ENCODE measurements at regions not wholly inside any gene's neighbourhood (a gene's known extent, or its start where the extent isn't known, plus 50 kb on each side); places are given as distances from the start of the nearest gene placed in this dataset.
"Not testable (repeated sequence)": the region's sequence is repeated elsewhere in the genome, so short reads cannot be mapped to it uniquely, and the experiment has no call there.

DNA sequence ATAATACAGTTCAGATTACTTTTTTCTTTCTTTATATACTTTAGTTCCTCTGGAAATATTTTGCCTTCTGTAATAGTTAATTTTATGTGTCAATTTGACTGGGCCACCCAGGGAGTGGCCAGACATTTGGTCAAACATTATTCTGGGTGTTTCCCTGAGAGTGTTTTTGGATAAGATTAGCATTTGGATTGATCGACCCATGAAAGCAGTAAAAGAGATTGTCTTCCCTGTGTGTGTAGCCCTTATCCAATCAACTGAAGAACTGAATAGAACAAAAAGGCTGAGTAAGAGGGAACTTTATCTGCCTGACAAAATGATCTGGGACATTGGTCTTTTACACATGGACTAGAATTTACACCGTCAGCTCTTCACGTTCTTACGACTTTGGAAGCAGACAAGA is 1190.1 kb upstream of the FAM98A start:
- H3K4me1 ChIP-seq: no peaks in the 10 kb centered on the region
- no peak for DNase-seq
- ATAC-seq: peak; percentile 80
- H3K4me3 ChIP-seq: no peak overlapping the region
- peak overlapping the region in 3 of 4 donors; percentile 46 to 56 (median 48) for H3K27ac ChIP-seq
- no peaks in the 10 kb centered on the region for H3K9me3 ChIP-seq
- no peak for TF ChIP-seq POLR2A (IDR thresholded peaks at IDR 0.05)
- TF ChIP-seq, protein P1, sequence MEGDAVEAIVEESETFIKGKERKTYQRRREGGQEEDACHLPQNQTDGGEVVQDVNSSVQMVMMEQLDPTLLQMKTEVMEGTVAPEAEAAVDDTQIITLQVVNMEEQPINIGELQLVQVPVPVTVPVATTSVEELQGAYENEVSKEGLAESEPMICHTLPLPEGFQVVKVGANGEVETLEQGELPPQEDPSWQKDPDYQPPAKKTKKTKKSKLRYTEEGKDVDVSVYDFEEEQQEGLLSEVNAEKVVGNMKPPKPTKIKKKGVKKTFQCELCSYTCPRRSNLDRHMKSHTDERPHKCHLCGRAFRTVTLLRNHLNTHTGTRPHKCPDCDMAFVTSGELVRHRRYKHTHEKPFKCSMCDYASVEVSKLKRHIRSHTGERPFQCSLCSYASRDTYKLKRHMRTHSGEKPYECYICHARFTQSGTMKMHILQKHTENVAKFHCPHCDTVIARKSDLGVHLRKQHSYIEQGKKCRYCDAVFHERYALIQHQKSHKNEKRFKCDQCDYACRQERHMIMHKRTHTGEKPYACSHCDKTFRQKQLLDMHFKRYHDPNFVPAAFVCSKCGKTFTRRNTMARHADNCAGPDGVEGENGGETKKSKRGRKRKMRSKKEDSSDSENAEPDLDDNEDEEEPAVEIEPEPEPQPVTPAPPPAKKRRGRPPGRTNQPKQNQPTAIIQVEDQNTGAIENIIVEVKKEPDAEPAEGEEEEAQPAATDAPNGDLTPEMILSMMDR (IDR thresholded peaks at IDR 0.05): no peak
- no peaks in the 10 kb centered on the region for H3K27me3 ChIP-seq
- no peaks in the 10 kb centered on the region for H3K36me3 ChIP-seq (replicated peaks in 1 of 2; ENCODE audit: insufficient read depth in 1 of 2, low read depth in 2 of 2)
- 23 to 28% methylated on average over 4 of the region's 4 CpGs for WGBS, 2 donors
- intact Hi-C loops (cut with DNase I): no loop called here

- H3K4me1 ChIP-seq: no peaks in the 10 kb centered on the region
- DNase-seq: no peak
- H3K27me3 ChIP-seq: no peaks in the 10 kb centered on the region
- H3K4me3 ChIP-seq: no peak overlapping the region
- H3K27ac ChIP-seq: no peak overlapping the region
- TF ChIP-seq POLR2A (IDR thresholded peaks at IDR 0.05): no peak
- TF ChIP-seq, protein P1 (IDR thresholded peaks at IDR 0.05): no peak
- no peaks in the 10 kb centered on the region for H3K36me3 ChIP-seq (replicated peaks in 1 of 2; ENCODE audit: insufficient read depth in 1 of 2, low read depth in 2 of 2)
- H3K9me3 ChIP-seq: no peaks in the 10 kb centered on the region
- intact Hi-C loops (cut with DNase I): no loop called here
- ATAC-seq: no peak
Measured at GRCh38 chr2:34787341-34787740, 1188.2 kb upstream of the FAM98A start.

GRCh38 chr2:34785206-34785785 is 1186.2 kb upstream of the FAM98A start:
- TF ChIP-seq, protein P1 (IDR thresholded peaks at IDR 0.05): no peak
- no peak for TF ChIP-seq POLR2A (IDR thresholded peaks at IDR 0.05)
- Histone ChIP-seq H3K4me1 (no peaks in the 10 kb centered on the region), H3K27ac (no peak overlapping the region), H3K9me3 (no peaks in the 10 kb centered on the region), H3K4me3 (no peak overlapping the region), H3K27me3 (no peaks in the 10 kb centered on the region), H3K36me3 (replicated peaks in 1 of 2; ENCODE audit: insufficient read depth in 1 of 2, low read depth in 2 of 2) (no peaks in the 10 kb centered on the region)
- DNase-seq (no peak), ATAC-seq (no peak)
- intact Hi-C loops (cut with DNase I): no loop called here
- 75 to 85% methylated on average over 3 of the region's 3 CpGs for WGBS, 2 donors

GRCh38 chr2:34784701-34785100 is 1185.6 kb upstream of the FAM98A start:
- H3K9me3 ChIP-seq: no peaks in the 10 kb centered on the region
- no peak overlapping the region for H3K4me3 ChIP-seq
- no peaks in the 10 kb centered on the region for H3K27me3 ChIP-seq
- no peaks in the 10 kb centered on the region for H3K36me3 ChIP-seq (replicated peaks in 1 of 2; ENCODE audit: insufficient read depth in 1 of 2, low read depth in 2 of 2)
- H3K27ac ChIP-seq: no peak overlapping the region
- H3K4me1 ChIP-seq: no peaks in the 10 kb centered on the region
- 80 to 88% methylated on average over 1 of the region's 1 CpG for WGBS, 2 donors
- intact Hi-C loops (cut with DNase I): no loop called here
- ATAC-seq (no peak), DNase-seq (no peak)
- TF ChIP-seq POLR2A (IDR thresholded peaks at IDR 0.05): no peak
- TF ChIP-seq, protein P1 (IDR thresholded peaks at IDR 0.05): no peak

DNA sequence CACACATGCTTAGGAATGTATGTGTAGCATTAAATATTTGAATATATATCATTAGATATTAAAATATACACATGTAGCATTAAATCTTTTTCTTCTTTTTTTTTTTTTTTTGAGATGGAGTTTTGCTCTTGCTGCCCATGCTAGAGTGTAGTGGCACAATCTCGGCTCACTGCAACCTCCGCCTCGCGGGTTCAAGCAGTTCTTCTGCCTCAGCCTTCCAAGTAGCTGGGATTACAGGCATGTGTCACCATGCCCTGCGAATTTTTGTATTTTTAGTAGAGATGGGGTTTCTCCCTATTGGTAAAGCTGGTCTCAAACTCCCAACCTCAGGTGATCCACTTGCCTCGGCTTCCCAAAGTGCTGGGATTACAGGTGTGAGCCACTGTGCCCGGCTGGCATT is 1151.6 kb upstream of the FAM98A start:
- H3K4me3 ChIP-seq; H3K36me3 ChIP-seq (replicated peaks in 1 of 2; ENCODE audit: insufficient read depth in 1 of 2, low read depth in 2 of 2); intact Hi-C loops (cut with DNase I); DNase-seq; H3K27ac ChIP-seq; H3K9me3 ChIP-seq; ATAC-seq; H3K27me3 ChIP-seq; H3K4me1 ChIP-seq: not testable (repeated sequence)
- 79 to 81% methylated on average over 7 of the region's 7 CpGs for WGBS, 2 donors
